Hepatocyte (in vitro differentiated cells): ENCODE measurements at regions not wholly inside any gene's neighbourhood (a gene's known extent, or its start where the extent isn't known, plus 50 kb on each side); places are given as distances from the start of the nearest gene placed in this dataset.

ENCODE experiments used
- DNase-seq: peaks from one replicate; pipeline ENCODE4 v3.0.0-alpha.2; 2016; ENCODE audit warnings: low spot score
- H2AFZ ChIP-seq: fragments of 200-600 bp; sonication (generic); 2 replicates; pipeline ENCODE4 v1.6.0; 2016; ENCODE audit warnings: antibody characterized with exemption, mild to moderate bottlenecking
- H3K27ac ChIP-seq: fragments of 200-600 bp; sonication (generic); 2 replicates; pipeline ENCODE4 v1.5.1; 2016; ENCODE audit warnings: mild to moderate bottlenecking
- H3K27me3 ChIP-seq: fragments of 200-600 bp; sonication (generic); 2 replicates; pipeline ENCODE4 v1.6.1; 2016
- H3K36me3 ChIP-seq: fragments of 200-600 bp; sonication (generic); replicated peaks from 2 replicates; pipeline ENCODE4 v1.5.1; 2016; ENCODE audit warnings: low read depth; ENCODE audit not compliant: insufficient read depth
- H3K4me1 ChIP-seq: fragments of 200-600 bp; sonication (generic); 2 replicates; pipeline ENCODE4 v1.5.1; 2016; ENCODE audit warnings: mild to moderate bottlenecking, moderate library complexity; ENCODE audit not compliant: insufficient read depth
- H3K4me2 ChIP-seq: fragments of 200-600 bp; sonication (generic); 2 replicates; pipeline ENCODE4 v1.6.0; 2016
- H3K4me3 ChIP-seq: fragments of 200-600 bp; sonication (generic); 2 replicates; pipeline ENCODE4 v1.5.1; 2016; ENCODE audit warnings: mild to moderate bottlenecking
- H3K79me2 ChIP-seq: fragments of 200-600 bp; sonication (generic); 2 replicates; pipeline ENCODE4 v1.6.0; 2017; ENCODE audit warnings: mild to moderate bottlenecking
- H3K9me2 ChIP-seq: fragments of 200-600 bp; sonication (generic); replicated peaks from 2 replicates; pipeline ENCODE4 v1.6.0; 2017; ENCODE audit warnings: mild to moderate bottlenecking; ENCODE audit not compliant: insufficient read depth
- H3K9me3 ChIP-seq: fragments of 200-600 bp; sonication (generic); 2 replicates; pipeline ENCODE4 v1.5.1; 2016; ENCODE audit warnings: low read depth, mild to moderate bottlenecking
- H4K20me1 ChIP-seq: fragments of 200-600 bp; sonication (generic); 2 replicates; pipeline ENCODE4 v1.6.0; 2016; ENCODE audit warnings: mild to moderate bottlenecking; ENCODE audit not compliant: insufficient read depth, poor library complexity, severe bottlenecking
- CTCF ChIP-seq: fragments of 200-600 bp; sonication (generic); IDR thresholded peaks from 2 replicates; pipeline ENCODE4 v1.5.1; 2016; ENCODE audit warnings: antibody characterized with exemption, mild to moderate bottlenecking; ENCODE audit not compliant: poor library complexity
- EZH2 ChIP-seq: fragments of 200-600 bp; sonication (generic); IDR thresholded peaks from 2 replicates; pipeline ENCODE4 v1.6.1; 2016; ENCODE audit warnings: antibody characterized with exemption, mild to moderate bottlenecking, borderline replicate concordance
- EZH2phosphoT487 ChIP-seq: fragments of 200-600 bp; sonication (generic); IDR thresholded peaks from one replicate; pipeline ENCODE4 v1.6.1; 2018; ENCODE audit warnings: antibody characterized with exemption, mild to moderate bottlenecking, low read depth, moderate library complexity; ENCODE audit not compliant: unreplicated experiment, severe bottlenecking
- WGBS: methylation state at CpG from one replicate; pipeline ENCODE4 v1.1.6; 2016; ENCODE audit warnings: low lambda C conversion rate; ENCODE audit errors: missing lambda C conversion rate; 5-methylcytosine and 5-hydroxymethylcytosine counted together

- 89% methylated on average over 1 of the region's 1 CpG for whole genome bisulfite sequencing
- DNase-seq: no peak
- Histone ChIP-seq H4K20me1 (no peaks in the 10 kb centered on the region), H3K27me3 (no peaks in the 10 kb centered on the region), H3K36me3 (no peaks in the 10 kb centered on the region), H3K4me1 (no peaks in the 10 kb centered on the region), H2AFZ (no peak overlapping the region), H3K4me3 (no peak overlapping the region), H3K9me3 (no peaks in the 10 kb centered on the region), H3K9me2 (no peaks in the 10 kb centered on the region), H3K79me2 (no peaks in the 10 kb centered on the region), H3K27ac (no peak overlapping the region), H3K4me2 (no peak overlapping the region)
- TF ChIP-seq EZH2 (no peak), CTCF (no peak), EZH2phosphoT487 (no peak)
Measured at GRCh38 chrX:116756958-116757357, 294.2 kb upstream of the CT83 start.

- no peaks in the 10 kb centered on the region for H4K20me1 ChIP-seq
- H3K4me2 ChIP-seq: no peak overlapping the region
- H3K4me3 ChIP-seq: no peak overlapping the region
- H3K36me3 ChIP-seq: no peaks in the 10 kb centered on the region
- no peak overlapping the region for H2AFZ ChIP-seq
- no peak overlapping the region for H3K27ac ChIP-seq
- WGBS: 59% methylated on average over 3 of the region's 3 CpGs
- no peaks in the 10 kb centered on the region for H3K9me3 ChIP-seq
- no peaks in the 10 kb centered on the region for H3K9me2 ChIP-seq
- no peaks in the 10 kb centered on the region for H3K79me2 ChIP-seq
- TF ChIP-seq CTCF: no peak
- no peak for TF ChIP-seq EZH2phosphoT487
- no peak for TF ChIP-seq EZH2
- DNase-seq: no peak
- no peaks in the 10 kb centered on the region for H3K27me3 ChIP-seq
- no peaks in the 10 kb centered on the region for H3K4me1 ChIP-seq
Measured at GRCh38 chrX:116749943-116750342, 287.2 kb upstream of the CT83 start.

- Histone ChIP-seq H2AFZ (no peak overlapping the region), H3K36me3 (no peaks in the 10 kb centered on the region), H3K27ac (no peak overlapping the region), H3K9me2 (no peaks in the 10 kb centered on the region), H4K20me1 (no peaks in the 10 kb centered on the region), H3K27me3 (no peaks in the 10 kb centered on the region), H3K4me3 (no peak overlapping the region), H3K4me2 (no peak overlapping the region), H3K9me3 (no peaks in the 10 kb centered on the region), H3K4me1 (no peaks in the 10 kb centered on the region), H3K79me2 (no peaks in the 10 kb centered on the region)
- TF ChIP-seq EZH2phosphoT487 (no peak), CTCF (no peak), EZH2 (no peak)
- WGBS: 36% methylated on average over 2 of the region's 2 CpGs
- DNase-seq: no peak
Measured at GRCh38 chrX:116732214-116732613, 269.4 kb upstream of the CT83 start.

- H3K4me3 ChIP-seq: no peak overlapping the region
- H3K27me3 ChIP-seq: no peaks in the 10 kb centered on the region
- H3K27ac ChIP-seq: no peak overlapping the region
- H3K36me3 ChIP-seq: no peaks in the 10 kb centered on the region
- no peak for TF ChIP-seq CTCF
- TF ChIP-seq EZH2phosphoT487: no peak
- TF ChIP-seq EZH2: no peak
- no peaks in the 10 kb centered on the region for H3K9me2 ChIP-seq
- no peak overlapping the region for H3K4me2 ChIP-seq
- H3K79me2 ChIP-seq: no peaks in the 10 kb centered on the region
- no peaks in the 10 kb centered on the region for H3K9me3 ChIP-seq
- 83% methylated on average over 4 of the region's 4 CpGs for WGBS
- no peaks in the 10 kb centered on the region for H3K4me1 ChIP-seq
- H4K20me1 ChIP-seq: no peaks in the 10 kb centered on the region
- no peak for DNase-seq
- H2AFZ ChIP-seq: no peak overlapping the region
Measured at GRCh38 chrX:116726806-116727205, 264.0 kb upstream of the CT83 start.
